Muscle layer of colon (tissue), 2 donors: ENCODE measurements at regions not wholly inside any gene's neighbourhood (a gene's known extent, or its start where the extent isn't known, plus 50 kb on each side); places are given as distances from the start of the nearest gene placed in this dataset.
"Not testable (repeated sequence)": the region's sequence is repeated elsewhere in the genome, so short reads cannot be mapped to it uniquely, and the experiment has no call there.

Experiments
- H3K27ac ChIP-seq: one replicate; pipeline ENCODE4 v1.7.0; 2013; ENCODE audit warnings: low read depth, mild to moderate bottlenecking, low read length, moderate library complexity
- H3K27me3 ChIP-seq, 2 donors: one replicate each; pipeline ENCODE4 v1.7.0; 2013; ENCODE audit warnings: low read length in 2 of 2, mild to moderate bottlenecking in 2 of 2; ENCODE audit not compliant: insufficient read depth in 2 of 2, control insufficient read depth in 1 of 2
- H3K36me3 ChIP-seq: one replicate; pipeline ENCODE4 v1.7.0; 2013; ENCODE audit warnings: mild to moderate bottlenecking, low read length; ENCODE audit not compliant: insufficient read depth
- H3K4me1 ChIP-seq: one replicate; pipeline ENCODE4 v1.7.0; 2013; ENCODE audit warnings: mild to moderate bottlenecking, low read length; ENCODE audit not compliant: insufficient read depth
- H3K4me3 ChIP-seq, 2 donors: one replicate each; pipeline ENCODE4 v1.7.0; 2013; ENCODE audit warnings: low read length in 2 of 2, low read depth in 1 of 2, mild to moderate bottlenecking in 1 of 2, moderate library complexity in 1 of 2
- H3K9ac ChIP-seq: one replicate; pipeline ENCODE4 v1.7.0; 2013; ENCODE audit warnings: low read length
- H3K9me3 ChIP-seq: one replicate; pipeline ENCODE4 v1.7.0; 2013; ENCODE audit warnings: mild to moderate bottlenecking, low read length
- donor health status: abdominal sarcoma.
- donor health status: Adenocarcinoma of cecum.

DNA sequence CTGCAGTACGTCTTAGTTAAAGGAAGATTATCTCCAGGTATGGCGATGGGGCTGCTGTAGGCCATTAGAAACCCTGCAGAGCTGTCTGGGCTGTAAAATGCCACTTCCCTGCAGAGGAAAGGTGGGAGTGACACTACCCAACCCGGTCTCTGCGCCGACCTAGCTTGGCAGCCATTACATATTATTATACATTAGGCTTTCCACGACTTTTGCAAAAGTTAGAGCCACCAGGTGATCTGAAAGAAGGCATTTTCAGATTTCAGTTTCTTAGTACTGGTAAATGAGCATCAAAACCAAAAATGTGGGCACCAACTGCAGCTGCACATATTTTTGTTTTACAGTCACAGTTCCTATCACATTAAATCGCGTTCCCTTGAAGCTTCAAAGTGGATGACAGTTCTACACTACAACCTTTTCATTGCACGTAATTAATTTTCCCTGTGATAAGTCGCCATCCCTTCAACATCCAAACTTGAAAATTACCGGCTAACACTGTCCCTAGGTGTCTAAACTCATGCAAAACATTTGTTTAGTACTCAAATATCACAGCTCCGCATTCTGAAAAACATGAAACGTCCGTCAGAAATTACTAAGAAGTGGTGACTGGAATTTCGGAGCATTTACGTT is 81.4 kb upstream of the CHD2 start:
- no peaks in the 10 kb centered on the region for H3K36me3 ChIP-seq
- H3K4me1 ChIP-seq: peaks cover 9% of the 10 kb centered on the region
- no peaks in the 10 kb centered on the region for H3K9me3 ChIP-seq
- H3K4me3 ChIP-seq: no peak overlapping the region
- H3K9ac ChIP-seq: no peak overlapping the region
- no peaks in the 10 kb centered on the region for H3K27me3 ChIP-seq
- H3K27ac ChIP-seq: no peak overlapping the region

DNA sequence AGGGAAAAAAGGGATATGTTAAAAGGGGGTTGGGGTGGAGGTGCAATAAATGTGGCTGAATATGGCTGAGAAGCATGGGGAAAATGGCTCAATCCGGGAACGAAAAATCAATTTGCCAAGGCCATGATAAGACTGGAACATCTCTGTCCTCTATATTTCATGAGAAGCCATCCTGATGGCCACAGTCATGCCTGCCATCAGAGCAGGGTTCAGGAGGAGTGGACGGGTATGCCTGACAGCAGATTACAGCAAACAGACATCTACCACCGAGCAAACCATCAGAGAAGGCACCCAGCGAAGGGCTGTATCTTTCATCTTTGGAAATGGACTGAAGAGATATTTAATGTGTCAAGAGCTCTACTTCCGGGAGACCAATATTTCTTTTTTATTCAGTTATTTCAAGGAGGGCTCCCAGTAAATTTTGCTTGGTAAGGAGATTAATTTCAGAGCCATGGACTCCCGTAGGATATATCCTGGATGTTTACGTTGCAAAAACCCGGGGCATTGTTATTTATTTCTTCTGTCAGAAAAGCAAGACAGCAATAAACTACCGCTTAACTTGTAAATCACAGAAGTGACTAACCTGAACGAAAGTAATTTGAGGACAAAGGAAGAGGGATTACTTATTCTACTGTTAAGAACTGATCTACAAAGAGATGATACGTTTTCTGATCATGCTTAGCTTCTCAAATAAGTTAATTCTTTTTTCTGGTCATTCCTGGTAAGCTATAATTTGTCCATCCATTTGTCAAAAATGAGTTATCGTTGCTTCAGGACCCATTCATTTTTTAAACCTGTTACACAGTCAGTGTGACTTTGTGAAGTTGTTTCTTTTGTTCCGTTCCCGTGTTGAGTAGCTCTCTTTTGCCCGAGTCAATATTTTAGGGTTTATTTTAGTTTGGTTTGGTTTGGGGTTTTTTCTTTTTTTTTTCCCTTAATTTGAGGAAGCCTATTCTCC is 80.6 kb upstream of the CHD2 start:
- H3K9ac ChIP-seq: peak overlapping the region; percentile 69
- H3K9me3 ChIP-seq: no peaks in the 10 kb centered on the region
- peak overlapping the region; percentile 40 for H3K27ac ChIP-seq
- H3K4me1 ChIP-seq: peaks cover 9% of the 10 kb centered on the region
- H3K27me3 ChIP-seq: no peaks in the 10 kb centered on the region
- no peaks in the 10 kb centered on the region for H3K36me3 ChIP-seq
- peak overlapping the region; percentile 9 to 66 for H3K4me3 ChIP-seq

DNA sequence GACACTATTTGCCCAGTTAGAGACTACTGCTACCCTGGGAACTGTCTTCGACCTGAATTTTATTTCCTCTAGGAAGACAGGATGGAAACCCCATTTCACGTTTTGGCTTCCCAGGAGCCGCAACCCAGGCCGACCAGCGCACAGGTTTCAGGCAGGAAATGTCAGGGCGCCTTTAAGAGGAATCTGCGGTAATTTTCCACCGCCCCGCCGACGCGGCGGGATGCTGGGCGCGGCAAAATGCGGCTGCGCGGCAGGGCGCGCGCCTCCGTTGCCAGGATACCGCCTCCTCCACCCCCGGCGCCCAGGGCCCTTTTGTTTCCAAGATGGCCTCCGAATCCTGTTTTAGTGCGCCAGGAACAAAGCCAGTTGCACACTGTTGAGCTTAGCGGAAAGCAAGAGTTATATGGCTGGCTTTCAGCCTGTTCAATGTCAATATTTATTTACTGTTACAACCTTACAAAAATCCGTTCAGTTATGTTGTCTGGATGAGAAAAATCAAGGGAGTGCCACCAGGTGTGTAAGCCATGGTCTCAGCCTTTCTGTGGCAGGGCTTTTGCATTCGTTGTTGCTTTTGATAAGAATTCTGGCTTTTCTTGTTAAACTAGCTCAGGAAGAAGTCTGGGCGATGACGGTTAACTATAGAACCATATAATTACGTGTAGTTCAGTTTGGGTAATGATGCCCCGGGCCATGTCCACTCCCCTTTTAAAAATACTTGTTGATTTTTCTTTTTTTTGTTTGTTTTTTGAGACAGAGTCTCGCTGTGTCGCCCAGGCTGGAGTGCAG is 79.7 kb upstream of the CHD2 start:
- peak overlapping the region; percentile 9 to 66 for H3K4me3 ChIP-seq
- H3K9me3 ChIP-seq: no peaks in the 10 kb centered on the region
- no peaks in the 10 kb centered on the region for H3K27me3 ChIP-seq
- H3K36me3 ChIP-seq: no peaks in the 10 kb centered on the region
- peak overlapping the region; percentile 40 for H3K27ac ChIP-seq
- H3K4me1 ChIP-seq: peaks cover 9% of the 10 kb centered on the region
- H3K9ac ChIP-seq: peak overlapping the region; percentile 69

DNA sequence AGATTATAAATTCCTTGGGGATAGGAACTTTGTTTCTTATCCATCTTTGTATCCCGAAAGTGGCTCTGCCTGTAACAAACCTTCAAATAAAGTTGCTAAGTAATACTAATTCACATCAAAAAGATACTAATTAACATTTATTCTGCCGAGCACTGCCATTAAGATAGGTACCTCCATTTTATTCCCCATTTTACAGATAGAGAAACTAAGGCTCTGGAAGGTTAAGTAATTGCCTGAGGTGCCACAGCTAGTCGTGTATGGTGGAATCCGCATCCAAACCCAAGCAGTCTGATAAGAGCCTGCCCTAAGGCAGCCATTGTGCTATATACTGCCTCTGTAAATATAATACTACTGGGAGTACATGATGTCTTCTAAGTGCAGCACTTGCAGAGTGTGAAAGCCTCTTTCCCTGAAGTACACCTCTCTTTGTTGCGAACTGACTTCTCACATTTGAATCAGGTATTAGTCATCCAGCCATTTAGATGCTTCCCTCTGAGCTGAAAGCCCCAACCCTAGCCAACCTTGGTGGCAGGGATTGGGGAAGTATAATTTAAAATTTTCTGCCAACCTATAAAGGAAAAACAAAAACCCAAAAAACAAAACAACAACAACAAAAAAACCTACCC is 78.5 kb upstream of the CHD2 start:
- Histone ChIP-seq H3K27me3 (no peaks in the 10 kb centered on the region), H3K4me3 (no peak overlapping the region), H3K36me3 (no peaks in the 10 kb centered on the region), H3K9me3 (no peaks in the 10 kb centered on the region), H3K27ac (no peak overlapping the region), H3K4me1 (peaks cover 9% of the 10 kb centered on the region), H3K9ac (no peak overlapping the region)

DNA sequence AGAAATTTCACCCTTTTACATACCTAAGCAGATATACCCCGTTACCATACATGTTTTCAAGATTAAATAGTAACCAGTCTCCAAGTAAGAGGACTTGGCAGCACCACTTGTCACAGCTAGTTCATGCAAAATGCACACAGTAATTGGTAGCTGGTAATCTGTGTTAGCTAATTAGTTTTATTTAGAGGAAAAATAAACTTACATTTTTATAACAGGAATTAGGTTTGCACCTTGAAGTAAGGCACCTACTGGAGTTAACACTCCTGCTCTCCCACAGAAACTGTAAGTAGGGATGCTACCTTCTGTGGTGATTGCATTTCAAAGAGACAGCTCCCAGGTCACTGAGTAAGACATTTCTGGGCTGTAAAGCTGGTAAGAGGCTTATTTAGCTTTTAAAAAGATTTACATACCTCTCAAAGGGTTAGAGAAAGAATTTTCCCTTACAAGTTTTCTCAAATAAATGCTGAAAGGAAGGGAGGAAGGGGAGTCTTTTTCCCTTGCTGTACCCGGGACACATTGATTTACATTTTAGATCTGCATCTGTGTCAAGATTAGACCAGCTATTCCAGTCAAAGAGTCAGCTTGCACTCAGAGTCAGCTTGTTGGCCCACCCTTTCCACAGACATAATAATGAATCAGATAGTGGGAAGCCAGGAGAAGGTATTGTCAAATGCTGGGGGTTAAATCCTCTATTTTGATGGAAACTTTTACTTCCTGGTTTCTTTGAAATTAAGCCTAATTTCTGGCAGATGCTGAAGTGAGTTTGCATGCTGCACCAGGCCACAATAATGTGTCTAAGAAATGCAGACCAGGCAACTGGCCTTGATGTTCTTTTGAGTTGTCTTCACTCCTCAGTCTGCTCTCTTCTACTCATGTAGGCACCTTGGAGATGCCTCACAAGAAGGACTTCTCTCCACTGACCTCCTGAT is 77.6 kb upstream of the CHD2 start:
- Histone ChIP-seq H3K9ac (no peak overlapping the region), H3K4me1 (peaks cover 9% of the 10 kb centered on the region), H3K27ac (no peak overlapping the region), H3K9me3 (no peaks in the 10 kb centered on the region), H3K4me3 (no peak overlapping the region), H3K36me3 (no peaks in the 10 kb centered on the region), H3K27me3 (no peaks in the 10 kb centered on the region)

DNA sequence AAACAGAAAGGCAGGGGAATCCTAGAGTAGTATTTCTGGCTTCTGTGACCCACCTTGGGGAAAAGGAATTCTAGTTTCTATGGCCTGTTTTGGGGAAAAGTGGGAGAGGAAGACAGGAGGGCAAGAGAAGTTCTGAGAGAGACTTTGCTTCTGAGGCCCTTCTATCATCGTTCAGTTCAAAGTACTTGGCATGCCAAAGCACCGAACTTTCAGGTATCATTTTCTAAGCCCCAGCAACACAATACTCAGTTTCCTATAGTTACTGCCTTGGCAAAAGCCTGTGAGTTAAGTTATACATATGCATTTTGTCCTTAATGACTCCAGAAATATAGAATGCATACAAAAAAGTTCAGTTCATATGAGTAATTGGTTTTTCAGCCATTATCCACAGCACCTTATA is 74.1 kb upstream of the CHD2 start:
- Histone ChIP-seq H3K36me3 (no peaks in the 10 kb centered on the region), H3K27me3 (no peaks in the 10 kb centered on the region), H3K27ac (no peak overlapping the region), H3K4me1 (peaks cover 9% of the 10 kb centered on the region), H3K9me3 (no peaks in the 10 kb centered on the region), H3K9ac (no peak overlapping the region), H3K4me3 (no peak overlapping the region)

DNA sequence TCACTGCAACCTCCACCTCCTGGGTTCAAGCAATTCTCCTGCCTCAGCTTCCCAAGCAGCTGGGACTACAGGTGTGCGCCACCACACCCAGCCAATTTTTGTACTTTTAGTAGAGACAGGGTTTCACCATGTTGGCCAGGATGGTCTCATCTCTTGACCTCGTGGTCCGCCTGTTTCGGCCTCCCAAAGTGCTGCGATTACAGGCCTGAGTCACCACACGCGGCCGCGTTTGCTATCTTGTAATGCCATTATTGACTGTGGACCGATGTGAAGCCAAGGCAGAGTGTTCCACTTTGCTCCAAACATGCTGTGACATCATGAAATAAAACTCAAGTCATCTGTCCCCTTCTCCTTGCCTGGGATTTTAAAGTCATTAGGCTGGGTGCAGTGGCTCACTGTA is 72.1 kb upstream of the CHD2 start:
- H3K4me3 ChIP-seq, H3K36me3 ChIP-seq, H3K27me3 ChIP-seq, H3K9me3 ChIP-seq, H3K27ac ChIP-seq, H3K9ac ChIP-seq: not testable (repeated sequence)
- peaks cover 27% of the 10 kb centered on the region for H3K4me1 ChIP-seq

DNA sequence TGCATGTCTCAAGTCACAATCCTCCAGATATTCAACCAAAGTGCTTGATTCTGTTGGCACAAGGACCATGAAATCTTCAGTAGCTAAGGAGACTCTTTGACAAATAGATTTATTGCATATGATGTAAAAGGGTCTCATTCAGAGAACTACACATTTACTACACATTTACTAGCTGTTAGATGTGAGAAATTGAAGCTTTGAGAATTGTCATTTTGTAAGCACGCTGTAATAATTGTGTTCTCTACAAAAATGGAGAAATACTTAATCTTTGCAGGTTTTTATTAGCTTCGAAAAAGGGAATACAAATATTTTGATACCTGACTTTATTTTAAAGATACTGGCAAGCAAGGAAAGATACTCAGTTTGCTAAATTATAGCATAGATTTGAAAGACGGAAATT is 70.2 kb upstream of the CHD2 start:
- Histone ChIP-seq H3K27ac (no peak overlapping the region), H3K27me3 (no peaks in the 10 kb centered on the region), H3K36me3 (no peaks in the 10 kb centered on the region), H3K9ac (no peak overlapping the region), H3K4me3 (no peak overlapping the region), H3K4me1 (peaks cover 33% of the 10 kb centered on the region), H3K9me3 (no peaks in the 10 kb centered on the region)

DNA sequence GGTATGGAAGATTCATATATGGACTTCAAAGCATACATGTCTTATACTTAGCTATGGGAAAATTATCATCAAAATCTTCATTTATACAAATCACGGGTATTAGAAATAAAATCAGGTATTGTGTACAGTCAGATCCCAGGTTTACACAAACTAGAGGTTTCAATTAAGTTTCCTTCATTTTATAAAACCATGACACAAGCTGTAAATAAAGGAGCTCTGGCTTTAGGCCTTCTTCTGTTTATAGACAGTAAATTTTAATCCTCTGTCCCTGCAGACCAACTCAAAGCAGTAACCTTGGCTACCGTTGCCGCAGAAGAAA is 68.8 kb upstream of the CHD2 start:
- Histone ChIP-seq H3K27ac (peak overlapping the region; percentile 95), H3K4me1 (peaks cover 33% of the 10 kb centered on the region), H3K27me3 (no peaks in the 10 kb centered on the region), H3K9ac (no peak overlapping the region), H3K4me3 (peak overlapping the region in 1 of 2 donors; percentile 45), H3K36me3 (no peaks in the 10 kb centered on the region), H3K9me3 (no peaks in the 10 kb centered on the region)

DNA sequence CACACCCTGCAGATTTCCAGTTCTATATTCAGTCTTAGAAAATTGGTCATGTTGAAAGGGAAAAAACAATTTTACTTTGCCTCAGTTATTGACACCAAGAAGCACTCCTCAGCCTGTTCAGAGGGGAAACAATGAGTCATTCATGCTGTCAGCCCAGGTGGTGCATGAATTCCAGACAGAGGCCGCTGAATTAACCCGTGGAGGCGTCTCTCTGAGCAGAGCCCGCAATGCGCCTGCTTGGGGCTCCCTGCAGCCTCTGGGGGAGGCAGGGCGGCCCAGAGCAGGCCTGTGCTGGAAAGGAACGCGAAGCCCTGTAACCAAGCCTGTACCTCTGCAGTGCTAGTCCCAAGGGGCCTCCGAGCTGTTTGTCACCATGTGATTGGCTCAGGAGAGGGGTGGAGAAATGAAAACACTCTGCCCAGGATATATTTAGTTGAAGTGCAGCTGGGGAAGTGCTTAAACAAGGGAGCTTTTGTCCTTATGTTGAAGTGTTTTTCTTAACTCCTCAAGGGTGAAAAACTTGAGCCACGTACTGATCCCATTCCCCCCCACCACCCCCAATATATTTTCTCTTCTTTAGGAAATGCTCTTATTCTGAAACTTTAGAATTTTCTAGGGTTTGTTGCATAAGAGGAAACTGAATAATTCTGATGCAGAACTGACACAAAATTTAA is 68.3 kb upstream of the CHD2 start:
- Histone ChIP-seq H3K9me3 (no peaks in the 10 kb centered on the region), H3K27ac (peak overlapping the region; percentile 95), H3K9ac (no peak overlapping the region), H3K36me3 (no peaks in the 10 kb centered on the region), H3K4me3 (peak overlapping the region in 1 of 2 donors; percentile 45), H3K27me3 (no peaks in the 10 kb centered on the region), H3K4me1 (peaks cover 33% of the 10 kb centered on the region)
